DMS 273 treated with DMSO at 0.1 percent for 48 hours (cell line): ENCODE measurements at regions not wholly inside any gene's neighbourhood (a gene's known extent, or its start where the extent isn't known, plus 50 kb on each side); places are given as distances from the start of the nearest gene placed in this dataset.
"Not testable (repeated sequence)": the region's sequence is repeated elsewhere in the genome, so short reads cannot be mapped to it uniquely, and the experiment has no call there.

ENCODE experiments used
- DNase-seq: peaks from one replicate; lab custom pipeline; 2025; lab: John Stamatoyannopoulos, UW

- no peak for DNase-seq
Measured at GRCh38 chr17:70584255-70584654, 414.9 kb downstream of the KCNJ2 start.

DNA sequence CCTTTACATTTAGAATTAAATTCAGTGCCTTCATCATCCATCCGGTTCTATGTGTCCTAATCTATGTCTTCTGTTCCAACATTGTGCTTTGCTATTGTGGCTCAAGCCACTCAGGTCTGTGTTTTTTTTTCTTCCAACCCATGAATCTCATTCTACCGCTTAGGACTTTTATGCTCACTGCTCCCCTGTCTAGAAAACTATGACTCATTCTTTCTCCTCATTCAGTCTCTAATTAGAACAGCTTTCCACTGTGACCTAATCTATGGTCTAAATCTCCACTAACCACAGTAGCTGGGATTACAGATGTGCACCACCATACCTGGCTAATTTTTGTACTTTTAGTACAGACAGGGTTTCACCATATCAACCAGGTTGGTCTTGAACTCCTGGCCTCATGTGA, 418.7 kb downstream of the KCNJ2 start:
- DNase-seq = peak; percentile 31

DNA sequence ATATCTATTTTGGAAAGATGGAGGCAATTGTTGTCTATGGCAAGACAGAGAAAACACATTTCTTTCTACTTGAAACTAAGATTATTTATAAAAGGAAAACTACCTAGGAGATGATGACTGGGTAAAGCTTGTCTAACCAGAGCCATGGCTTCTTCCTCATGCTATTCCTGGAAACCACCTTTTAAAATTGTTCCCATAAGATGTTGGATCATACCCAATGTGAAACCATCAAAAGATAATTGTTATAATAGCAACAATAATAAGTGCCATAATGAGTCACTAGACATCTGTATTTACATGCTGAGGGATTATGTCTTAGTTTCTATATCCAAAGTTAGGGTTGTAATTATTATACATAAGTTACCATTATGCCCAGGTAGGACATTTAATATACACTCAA, 428.4 kb downstream of the KCNJ2 start:
- no peak for DNase-seq

DNA sequence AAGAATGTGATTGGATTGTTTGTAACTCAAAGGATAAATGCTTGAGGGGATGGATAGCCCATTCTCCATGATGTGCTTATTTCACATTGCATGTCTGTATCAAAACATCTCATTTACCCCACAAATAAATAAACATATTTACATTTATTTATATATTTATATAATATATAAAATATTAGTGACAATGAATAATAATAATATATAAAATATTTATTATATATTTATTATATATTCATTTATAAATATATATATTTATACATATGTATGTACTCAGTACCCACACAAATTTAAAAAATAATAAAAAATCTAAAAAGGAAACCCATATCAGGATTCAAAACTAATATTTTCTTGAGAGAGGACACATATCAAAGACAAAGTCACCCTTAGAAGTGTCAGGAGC, 429.9 kb downstream of the KCNJ2 start:
- DNase-seq = no peak

- DNase-seq = not testable (repeated sequence)
Measured at GRCh38 chr17:70599945-70600344, 430.6 kb downstream of the KCNJ2 start.

- DNase-seq = no peak
Measured at GRCh38 chr17:70603226-70603625, 433.9 kb downstream of the KCNJ2 start.

DNA sequence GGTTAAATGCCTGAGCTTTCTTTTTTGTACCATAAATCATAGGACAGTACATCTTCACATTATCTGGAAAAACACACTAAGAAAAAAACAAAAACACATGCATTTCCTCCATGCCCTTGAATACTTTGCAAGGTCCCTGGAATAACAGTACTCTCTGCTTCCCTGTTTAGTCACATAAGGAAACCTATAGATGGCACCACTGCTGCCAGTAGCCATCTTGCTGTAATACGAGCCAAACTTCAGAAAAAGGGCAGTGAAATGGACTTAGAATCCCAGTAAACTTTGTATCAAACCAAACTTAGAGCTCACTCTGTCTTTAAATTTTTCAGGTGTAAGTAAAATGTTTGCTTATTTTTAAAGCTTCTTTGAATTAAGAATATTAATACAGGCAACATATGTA, 435.5 kb downstream of the KCNJ2 start:
- no peak for DNase-seq

GRCh38 chr17:70606086-70606485, 436.8 kb downstream of the KCNJ2 start:
- DNase-seq = no peak

DNA sequence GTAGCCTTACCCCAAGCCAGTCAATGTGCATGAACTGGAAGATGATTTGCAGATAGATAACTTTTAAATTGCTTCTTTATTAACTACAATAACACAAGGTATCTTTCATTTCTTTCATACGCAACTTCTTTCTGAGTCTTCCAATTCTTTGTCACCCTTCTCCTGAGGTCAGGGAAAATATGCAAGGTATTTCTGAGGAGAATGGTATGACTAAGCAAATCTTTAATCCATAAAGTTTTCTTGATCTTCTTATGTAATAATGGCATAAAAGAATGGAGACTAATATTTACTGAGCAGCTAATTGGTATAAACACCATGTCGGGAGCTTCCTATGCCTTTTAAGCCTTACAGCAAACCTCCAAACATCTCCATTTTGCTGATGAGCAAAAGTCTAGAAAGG, 438.9 kb downstream of the KCNJ2 start:
- no peak for DNase-seq

DNA sequence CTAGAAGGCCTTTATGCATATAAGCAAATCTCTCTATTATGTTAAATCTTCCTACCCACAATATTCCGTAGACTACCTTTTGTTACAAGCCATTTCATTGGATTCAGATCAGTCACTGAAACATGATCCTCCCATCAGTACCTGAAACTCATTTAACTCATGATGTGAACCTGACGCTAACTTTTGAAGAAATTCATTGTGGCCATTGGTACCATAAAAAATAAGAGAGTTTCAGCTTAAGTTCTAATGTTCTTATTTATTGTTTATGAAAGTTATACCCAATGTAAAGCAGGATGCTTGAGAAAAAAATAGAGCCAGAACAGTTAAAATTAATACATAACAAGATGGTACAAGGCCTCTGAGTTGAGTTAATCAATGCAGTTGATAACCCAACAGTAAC, 439.6 kb downstream of the KCNJ2 start:
- no peak for DNase-seq

- DNase-seq = no peak
Measured at GRCh38 chr17:70609566-70609965, 440.2 kb downstream of the KCNJ2 start.

- DNase-seq = no peak
Measured at GRCh38 chr17:70610161-70610560, 440.8 kb downstream of the KCNJ2 start.

GRCh38 chr17:70613681-70614080, 444.3 kb downstream of the KCNJ2 start:
- no peak for DNase-seq

DNA sequence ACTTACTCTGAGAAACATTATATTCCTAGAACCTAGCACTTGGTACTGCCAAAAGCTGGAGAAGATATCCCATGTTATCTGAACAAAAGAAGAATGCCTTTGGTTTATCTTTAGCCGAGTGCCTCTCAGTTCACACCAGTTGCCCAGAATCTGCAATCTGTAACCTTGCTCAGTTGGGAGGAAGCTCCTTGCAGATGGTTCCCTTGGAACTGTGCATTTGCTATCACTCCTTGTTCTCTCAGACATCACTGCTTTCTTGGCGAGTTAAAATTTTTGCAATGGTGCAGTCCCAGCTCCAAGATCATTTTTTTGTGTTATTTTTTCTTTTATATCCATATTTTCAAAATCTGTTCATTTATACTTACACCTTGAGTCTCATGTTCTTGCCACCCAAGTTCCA, 446.5 kb downstream of the KCNJ2 start:
- DNase-seq = no peak

DNA sequence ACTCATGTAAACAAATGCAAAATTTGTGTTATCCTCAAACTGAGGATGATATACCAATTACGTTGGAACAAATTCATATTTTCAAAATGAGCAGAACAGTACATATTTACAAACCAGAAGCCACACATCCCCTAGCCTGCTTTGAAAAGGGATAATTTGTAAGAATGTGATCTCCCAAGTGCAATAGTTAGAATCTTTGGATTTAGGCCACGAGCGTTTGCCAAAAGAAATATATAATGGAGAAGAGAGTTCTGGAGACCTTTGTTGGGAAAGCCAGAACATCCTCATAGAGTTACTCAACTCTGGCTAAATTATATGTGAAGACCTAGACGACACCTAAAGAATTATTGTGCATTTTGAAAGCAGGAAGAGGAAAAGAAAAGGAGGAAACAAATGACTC, 449.3 kb downstream of the KCNJ2 start:
- DNase-seq = no peak

GRCh38 chr17:70621566-70621965, 452.2 kb downstream of the KCNJ2 start:
- DNase-seq = peak; percentile 85

GRCh38 chr17:70622368-70623260, 453.3 kb downstream of the KCNJ2 start:
- peak; percentile 58 for DNase-seq

DNA sequence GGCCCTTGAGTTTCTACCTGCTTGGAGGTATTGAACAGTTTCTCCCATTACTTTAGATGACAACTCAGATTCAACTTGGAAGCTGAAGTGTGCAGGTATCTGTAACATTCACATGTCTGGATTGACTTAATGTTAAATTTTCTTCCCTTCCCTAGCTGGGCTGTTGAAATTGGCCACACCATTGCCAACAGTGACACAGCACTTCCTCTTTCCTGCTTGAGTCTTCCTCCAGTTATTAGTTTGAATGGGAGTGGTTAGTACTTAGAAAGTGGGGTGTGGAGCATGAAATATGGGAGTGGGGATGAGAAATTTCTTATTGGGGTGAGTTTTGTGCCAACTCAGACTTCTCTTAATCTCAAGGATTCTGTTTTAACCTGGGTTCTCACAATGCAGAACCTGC, 454.9 kb downstream of the KCNJ2 start:
- no peak for DNase-seq

DNA sequence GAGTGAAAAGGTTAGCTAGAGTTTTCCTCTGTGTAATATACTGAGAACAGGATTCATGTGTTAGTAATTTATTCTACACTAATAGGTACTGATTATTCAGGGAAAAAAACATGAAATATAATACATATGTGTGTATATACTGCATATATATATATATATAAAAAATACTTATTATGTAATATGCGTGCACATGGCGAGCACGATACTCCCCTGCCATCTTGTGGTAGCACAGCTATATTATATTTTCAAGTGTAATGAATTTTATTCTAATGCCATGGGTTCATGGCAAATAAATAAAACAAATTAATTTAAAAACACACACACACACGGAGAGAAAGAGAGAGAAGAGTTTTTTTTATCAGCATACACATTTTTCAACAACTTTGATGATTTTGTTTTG, 460.6 kb downstream of the KCNJ2 start:
- no peak for DNase-seq

DNA sequence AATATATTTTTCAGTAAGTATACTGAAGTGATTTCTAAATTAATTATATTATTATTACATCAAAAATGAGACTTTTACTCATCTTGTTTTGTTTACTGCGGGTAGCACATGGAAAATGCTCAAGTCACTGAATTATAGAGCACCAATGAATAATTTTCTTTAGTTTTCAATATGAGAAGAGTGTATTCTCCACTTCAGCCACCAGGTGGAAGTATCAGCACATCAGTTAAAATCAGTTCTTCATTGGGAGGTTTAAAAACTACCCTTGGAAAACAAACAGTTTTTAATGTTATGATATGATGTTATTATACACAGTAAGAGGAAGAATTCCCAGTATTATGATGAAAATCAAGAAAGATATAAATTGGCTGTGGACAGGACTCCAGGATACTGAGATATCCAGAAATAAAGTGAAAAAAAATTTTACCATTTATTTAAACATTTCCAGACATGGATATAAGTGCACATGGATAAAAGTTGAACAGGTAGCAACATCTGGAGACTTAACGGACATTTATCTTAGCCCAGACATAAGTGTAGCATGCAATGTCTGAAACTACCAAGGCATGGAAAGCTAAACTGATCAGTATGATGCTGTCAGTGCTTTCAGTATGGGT, 467.3 kb downstream of the KCNJ2 start:
- peak; percentile 2 for DNase-seq

DNA sequence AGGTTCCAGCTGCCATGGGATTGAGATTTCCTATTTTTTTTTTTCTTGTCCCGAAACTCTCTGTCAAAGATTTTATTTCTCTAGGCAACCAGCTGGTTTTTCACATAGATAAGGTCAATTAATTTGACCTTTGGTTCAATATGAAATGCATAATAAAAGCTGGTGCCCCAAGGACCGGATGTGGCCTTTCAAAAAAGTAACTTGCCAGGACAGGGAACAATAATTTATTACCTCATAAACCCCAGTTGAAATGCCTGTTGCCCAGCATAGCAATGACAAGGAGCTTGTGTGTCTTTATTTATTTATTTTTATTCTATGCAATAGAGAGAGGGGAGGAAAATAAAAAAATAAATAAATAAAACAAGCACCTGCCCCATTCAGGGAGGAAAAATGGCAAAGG, 472.7 kb downstream of the KCNJ2 start:
- no peak for DNase-seq

DNA sequence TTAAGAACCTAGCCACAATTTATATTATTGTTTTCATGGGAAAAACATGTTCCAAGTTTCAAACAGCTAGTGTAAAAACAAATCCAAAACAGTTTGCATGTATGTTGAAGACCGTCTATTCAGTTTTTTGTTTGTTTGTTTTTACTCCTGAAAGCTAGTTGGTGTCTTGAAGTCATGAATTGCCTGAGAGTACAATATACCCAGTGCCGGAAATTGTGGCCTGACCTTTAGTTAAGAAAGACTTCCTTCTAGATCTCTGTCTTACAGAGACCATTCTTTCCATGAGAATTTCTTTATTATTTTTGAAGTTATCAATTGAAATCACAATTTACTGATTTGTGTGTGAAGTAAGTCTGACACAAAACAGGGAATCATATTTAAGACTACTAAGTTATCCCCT, 474.8 kb downstream of the KCNJ2 start:
- DNase-seq = no peak

GRCh38 chr17:70646673-70647072, 477.3 kb downstream of the KCNJ2 start:
- DNase-seq = no peak

DNA sequence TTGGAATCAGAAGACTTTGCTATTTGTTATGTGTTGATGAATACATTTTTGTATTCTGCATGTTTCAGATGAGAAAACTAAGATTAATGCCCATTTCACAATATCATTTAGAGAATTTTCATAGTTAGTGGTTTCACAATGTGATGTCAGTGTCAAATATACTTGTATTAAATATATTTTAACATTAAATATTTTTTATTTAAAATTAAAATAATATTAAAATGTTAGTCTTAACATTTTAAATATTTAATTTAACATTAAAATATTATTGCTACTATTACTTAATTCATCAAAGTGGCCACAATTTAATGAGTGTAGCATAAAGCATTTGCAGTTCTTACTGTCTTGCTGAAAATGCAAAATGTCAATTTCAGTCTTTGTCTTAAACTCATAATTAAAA, 478.8 kb downstream of the KCNJ2 start:
- no peak for DNase-seq
